Fibroblast of lung (primary cell): ENCODE measurements at regions not wholly inside any gene's neighbourhood (a gene's known extent, or its start where the extent isn't known, plus 50 kb on each side); places are given as distances from the start of the nearest gene placed in this dataset.

Experiments used
- DNase-seq, 2 donors: peaks; one replicate each; pipeline versions ENCODE4 v3.0.0 to v3.0.0-alpha.2; 2010; ENCODE audit warnings: low read depth in 2 of 2
- H2AFZ ChIP-seq: 2 replicates; pipeline ENCODE4 v1.5.1; 2012; ENCODE audit warnings: low read length, control low read depth, inconsistent platforms
- H3K27ac ChIP-seq: 2 replicates; pipeline ENCODE4 v1.5.1; 2011; ENCODE audit warnings: low read length, control low read depth; ENCODE audit not compliant: insufficient read depth
- H3K27me3 ChIP-seq: 2 replicates; pipeline ENCODE4 v1.5.1; 2011; ENCODE audit warnings: mild to moderate bottlenecking, low read length; ENCODE audit not compliant: control insufficient read depth, insufficient read depth
- H3K36me3 ChIP-seq: 2 replicates; pipeline ENCODE4 v1.5.1; 2011; ENCODE audit warnings: low read length; ENCODE audit not compliant: control insufficient read depth, insufficient read depth
- H3K4me1 ChIP-seq: 2 replicates; pipeline ENCODE4 v1.5.1; 2011; ENCODE audit warnings: low read length; ENCODE audit not compliant: control insufficient read depth, insufficient read depth; ENCODE audit errors: extremely low read depth
- H3K4me2 ChIP-seq: 2 replicates; pipeline ENCODE4 v1.5.1; 2011; ENCODE audit warnings: low read length, control low read depth; ENCODE audit not compliant: insufficient read depth; ENCODE audit errors: extremely low read depth
- H3K4me3 ChIP-seq, 4 experiments: fragments of 200-600 bp in 1 of 4; sonication (generic) in 1 of 4; replicated peaks in 1 of 4; 2 replicates each; pipeline ENCODE4 v1.5.1; 2011 to 2016; ENCODE audit warnings: low read length in 4 of 4, low read depth in 3 of 4, mild to moderate bottlenecking in 3 of 4, control low read depth in 2 of 4, inconsistent platforms in 1 of 4, mixed read lengths in 1 of 4; ENCODE audit not compliant: insufficient read depth in 1 of 4; ENCODE audit errors: control extremely low read depth in 1 of 4
- H3K79me2 ChIP-seq: 2 replicates; pipeline ENCODE4 v1.5.1; 2012; ENCODE audit warnings: mild to moderate bottlenecking, low read length, inconsistent platforms; ENCODE audit not compliant: control insufficient read depth, insufficient read depth
- H3K9ac ChIP-seq: 2 replicates; pipeline ENCODE4 v1.5.1; 2011; ENCODE audit warnings: mild to moderate bottlenecking, low read length, control low read depth; ENCODE audit not compliant: insufficient read depth
- H3K9me3 ChIP-seq: 2 replicates; pipeline ENCODE4 v1.5.1; 2012; ENCODE audit warnings: low read depth, low read length; ENCODE audit not compliant: control insufficient read depth, insufficient read depth
- H4K20me1 ChIP-seq: 2 replicates; pipeline ENCODE4 v1.5.1; 2011; ENCODE audit warnings: low read length; ENCODE audit not compliant: control insufficient read depth, insufficient read depth; ENCODE audit errors: extremely low read depth
- EZH2 ChIP-seq: IDR thresholded peaks from 2 replicates; pipeline ENCODE4 v1.5.1; 2012; ENCODE audit warnings: low read length, control low read depth, mild to moderate bottlenecking; ENCODE audit errors: missing control alignments
- TF ChIP-seq, protein P1 (sequence below), 2 donors: IDR thresholded peaks in 1 of 2; conservative IDR thresholded peaks in 1 of 2; 1 replicate in 1 of 2; 2 replicates in 1 of 2; pipeline ENCODE4 v1.5.1; 2011 to 2012; ENCODE audit warnings: low read length in 2 of 2, control low read depth in 1 of 2, inconsistent platforms in 1 of 2, low read depth in 1 of 2, mild to moderate bottlenecking in 1 of 2

DNA sequence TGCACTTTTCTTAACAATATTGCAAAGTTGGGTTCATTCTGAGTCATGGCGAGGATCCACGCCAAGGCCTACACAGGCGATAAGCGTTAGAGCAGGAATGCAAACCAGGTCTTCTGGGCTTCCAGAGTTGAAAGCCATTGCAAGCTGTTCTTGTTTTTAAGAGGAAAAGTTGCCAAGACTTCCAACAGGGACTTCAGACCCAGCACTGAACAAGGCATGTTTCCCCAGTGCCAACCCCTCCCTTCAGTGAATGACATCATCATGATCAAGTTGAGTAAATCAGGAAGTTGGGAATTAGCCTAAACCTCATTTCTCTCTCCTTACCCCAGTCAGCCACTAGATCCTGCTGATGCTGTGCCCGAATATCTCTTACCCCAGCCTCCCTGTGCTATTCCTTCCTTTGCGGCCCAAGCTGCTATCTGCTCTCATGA is 355.1 kb downstream of the HS3ST1 start:
- H3K79me2 ChIP-seq = no peaks in the 10 kb centered on the region
- no peaks in the 10 kb centered on the region for H3K27me3 ChIP-seq
- H3K4me2 ChIP-seq = no peak overlapping the region
- H4K20me1 ChIP-seq = no peaks in the 10 kb centered on the region
- no peaks in the 10 kb centered on the region for H3K9me3 ChIP-seq
- H3K4me3 ChIP-seq = no peak overlapping the region
- no peak overlapping the region for H2AFZ ChIP-seq
- no peaks in the 10 kb centered on the region for H3K4me1 ChIP-seq
- H3K27ac ChIP-seq = no peak overlapping the region
- peak; percentile 55 to 97 for DNase-seq
- no peaks in the 10 kb centered on the region for H3K36me3 ChIP-seq
- TF ChIP-seq EZH2 = no peak
- TF ChIP-seq, protein P1, sequence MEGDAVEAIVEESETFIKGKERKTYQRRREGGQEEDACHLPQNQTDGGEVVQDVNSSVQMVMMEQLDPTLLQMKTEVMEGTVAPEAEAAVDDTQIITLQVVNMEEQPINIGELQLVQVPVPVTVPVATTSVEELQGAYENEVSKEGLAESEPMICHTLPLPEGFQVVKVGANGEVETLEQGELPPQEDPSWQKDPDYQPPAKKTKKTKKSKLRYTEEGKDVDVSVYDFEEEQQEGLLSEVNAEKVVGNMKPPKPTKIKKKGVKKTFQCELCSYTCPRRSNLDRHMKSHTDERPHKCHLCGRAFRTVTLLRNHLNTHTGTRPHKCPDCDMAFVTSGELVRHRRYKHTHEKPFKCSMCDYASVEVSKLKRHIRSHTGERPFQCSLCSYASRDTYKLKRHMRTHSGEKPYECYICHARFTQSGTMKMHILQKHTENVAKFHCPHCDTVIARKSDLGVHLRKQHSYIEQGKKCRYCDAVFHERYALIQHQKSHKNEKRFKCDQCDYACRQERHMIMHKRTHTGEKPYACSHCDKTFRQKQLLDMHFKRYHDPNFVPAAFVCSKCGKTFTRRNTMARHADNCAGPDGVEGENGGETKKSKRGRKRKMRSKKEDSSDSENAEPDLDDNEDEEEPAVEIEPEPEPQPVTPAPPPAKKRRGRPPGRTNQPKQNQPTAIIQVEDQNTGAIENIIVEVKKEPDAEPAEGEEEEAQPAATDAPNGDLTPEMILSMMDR (conservative IDR thresholded peaks at IDR 0.05 in 1 of 2, IDR thresholded peaks at IDR 0.05 in 1 of 2; ENCODE audit: low read depth in 1 of 2, low read length in 2 of 2) = no peak
- H3K9ac ChIP-seq = no peak overlapping the region

DNA sequence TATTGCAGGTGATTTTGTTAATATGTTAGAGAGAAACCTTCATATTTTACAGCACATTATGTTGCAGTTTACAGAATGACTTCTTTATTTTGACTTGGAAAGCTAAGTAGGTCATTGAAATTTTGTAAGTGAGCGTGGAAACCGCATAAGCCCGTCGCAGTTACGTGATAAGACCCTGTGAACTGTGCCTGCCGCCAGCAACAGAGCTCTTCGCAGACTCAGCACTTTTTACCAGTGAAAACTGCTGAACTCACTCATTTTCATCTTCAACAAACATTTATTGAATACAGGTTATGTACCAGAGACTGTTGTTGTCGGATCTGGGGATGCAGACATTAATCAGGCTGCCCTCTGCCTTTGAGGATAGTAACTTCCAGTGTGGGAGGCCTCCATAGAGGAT is 355.7 kb downstream of the HS3ST1 start:
- Histone ChIP-seq H3K79me2 (no peaks in the 10 kb centered on the region), H3K27me3 (no peaks in the 10 kb centered on the region), H3K36me3 (no peaks in the 10 kb centered on the region), H3K4me3 (no peak overlapping the region), H4K20me1 (no peaks in the 10 kb centered on the region), H3K4me2 (no peak overlapping the region), H3K9me3 (no peaks in the 10 kb centered on the region), H2AFZ (no peak overlapping the region), H3K9ac (no peak overlapping the region), H3K27ac (no peak overlapping the region), H3K4me1 (no peaks in the 10 kb centered on the region)
- DNase-seq = no peak
- TF ChIP-seq, protein P1 (conservative IDR thresholded peaks at IDR 0.05 in 1 of 2, IDR thresholded peaks at IDR 0.05 in 1 of 2; ENCODE audit: low read depth in 1 of 2, low read length in 2 of 2) = no peak
- no peak for TF ChIP-seq EZH2

DNA sequence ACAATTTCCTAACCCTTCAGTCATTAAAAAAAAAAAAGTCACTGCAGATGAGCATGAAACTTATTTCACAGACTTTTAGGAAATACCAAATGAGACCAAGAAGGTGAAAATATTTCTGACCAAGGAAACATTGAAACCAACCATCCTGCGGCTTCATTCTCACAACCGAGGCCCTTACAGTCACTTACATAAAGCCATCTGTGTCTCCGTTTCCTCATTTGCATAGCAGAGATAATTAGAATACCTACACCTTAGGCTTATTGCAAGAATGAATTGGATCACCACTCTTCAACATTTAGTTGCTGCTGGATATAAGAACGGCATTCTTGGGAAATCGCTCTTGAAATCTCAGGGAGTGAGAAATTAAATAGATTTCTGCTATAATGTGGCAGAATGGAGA is 356.2 kb downstream of the HS3ST1 start:
- DNase-seq = no peak
- no peaks in the 10 kb centered on the region for H4K20me1 ChIP-seq
- no peaks in the 10 kb centered on the region for H3K9me3 ChIP-seq
- H3K4me1 ChIP-seq = no peaks in the 10 kb centered on the region
- no peaks in the 10 kb centered on the region for H3K79me2 ChIP-seq
- TF ChIP-seq, protein P1 (conservative IDR thresholded peaks at IDR 0.05 in 1 of 2, IDR thresholded peaks at IDR 0.05 in 1 of 2; ENCODE audit: low read depth in 1 of 2, low read length in 2 of 2) = no peak
- TF ChIP-seq EZH2 = no peak
- no peaks in the 10 kb centered on the region for H3K36me3 ChIP-seq
- no peak overlapping the region for H3K9ac ChIP-seq
- no peak overlapping the region for H3K4me3 ChIP-seq
- no peaks in the 10 kb centered on the region for H3K27me3 ChIP-seq
- H2AFZ ChIP-seq = no peak overlapping the region
- no peak overlapping the region for H3K27ac ChIP-seq
- H3K4me2 ChIP-seq = no peak overlapping the region
